ENCODE measurements at regions not wholly inside any gene's neighbourhood (a gene's known extent, or its start where the extent isn't known, plus 50 kb on each side); places are given as distances from the start of the nearest gene placed in this dataset.

GRCh38 chr14:85359505-85359904 is 170.4 kb upstream of the FLRT2 start:
- Histone ChIP-seq H3K4me3 (replicated peaks in 1 of 3) (no peak overlapping the region), H3K27ac (no peak overlapping the region), H3K36me3 (no peaks in the 10 kb centered on the region), H3K4me1 (no peaks in the 10 kb centered on the region), H3K9me3 (no peaks in the 10 kb centered on the region), H3K27me3 (no peaks in the 10 kb centered on the region)
- DNase-seq, result no peak
- TF ChIP-seq CTCF (IDR thresholded peaks at IDR 0.05) (no peak), POLR2A (IDR thresholded peaks at IDR 0.05) (no peak)
- intact Hi-C loops (cut with DNase I), result no loop called here

GRCh38 chr14:85363358-85363757 is 166.6 kb upstream of the FLRT2 start:
- no peaks in the 10 kb centered on the region for H3K9me3 ChIP-seq
- H3K27me3 ChIP-seq, result no peaks in the 10 kb centered on the region
- 63 to 70% methylated on average over 2 of the region's 2 CpGs for WGBS, 2 donors
- H3K36me3 ChIP-seq, result no peaks in the 10 kb centered on the region
- H3K4me1 ChIP-seq, result no peaks in the 10 kb centered on the region
- H3K4me3 ChIP-seq (replicated peaks in 1 of 3), result no peak overlapping the region
- H3K27ac ChIP-seq, result no peak overlapping the region
- TF ChIP-seq POLR2A (IDR thresholded peaks at IDR 0.05) (no peak), CTCF (IDR thresholded peaks at IDR 0.05) (no peak)
- intact Hi-C loops (cut with DNase I), result no loop called here
- no peak for DNase-seq

- Histone ChIP-seq H3K9me3 (no peaks in the 10 kb centered on the region), H3K4me3 (replicated peaks in 1 of 3) (no peak overlapping the region), H3K4me1 (no peaks in the 10 kb centered on the region), H3K27me3 (no peaks in the 10 kb centered on the region), H3K36me3 (no peaks in the 10 kb centered on the region), H3K27ac (no peak overlapping the region)
- intact Hi-C loops (cut with DNase I), result no loop called here
- WGBS, 2 donors, result 49 to 59% methylated on average over 4 of the region's 4 CpGs
- no peak for DNase-seq
- TF ChIP-seq CTCF (IDR thresholded peaks at IDR 0.05), result no peak
- no peak for TF ChIP-seq POLR2A (IDR thresholded peaks at IDR 0.05)
Measured at GRCh38 chr14:85366226-85366625, 163.7 kb upstream of the FLRT2 start.

GRCh38 chr14:85380881-85381280 is 149.1 kb upstream of the FLRT2 start:
- no peaks in the 10 kb centered on the region for H3K36me3 ChIP-seq
- TF ChIP-seq CTCF (IDR thresholded peaks at IDR 0.05), result no peak
- TF ChIP-seq POLR2A (IDR thresholded peaks at IDR 0.05), result no peak
- H3K4me1 ChIP-seq, result no peaks in the 10 kb centered on the region
- H3K4me3 ChIP-seq (replicated peaks in 1 of 3), result no peak overlapping the region
- no peaks in the 10 kb centered on the region for H3K9me3 ChIP-seq
- intact Hi-C loops (cut with DNase I), result no loop called here
- no peaks in the 10 kb centered on the region for H3K27me3 ChIP-seq
- 66 to 71% methylated on average over 8 of the region's 8 CpGs for WGBS, 2 donors
- H3K27ac ChIP-seq, result no peak overlapping the region
- no peak for DNase-seq

- H3K9me3 ChIP-seq, result no peaks in the 10 kb centered on the region
- H3K4me3 ChIP-seq (replicated peaks in 1 of 3), result no peak overlapping the region
- no peak overlapping the region for H3K27ac ChIP-seq
- 94 to 100% methylated on average over 1 of the region's 1 CpG for WGBS, 2 donors
- intact Hi-C loops (cut with DNase I), result no loop called here
- TF ChIP-seq CTCF (IDR thresholded peaks at IDR 0.05) (no peak), POLR2A (IDR thresholded peaks at IDR 0.05) (no peak)
- H3K27me3 ChIP-seq, result no peaks in the 10 kb centered on the region
- DNase-seq, result no peak
- no peaks in the 10 kb centered on the region for H3K4me1 ChIP-seq
- H3K36me3 ChIP-seq, result no peaks in the 10 kb centered on the region
Measured at GRCh38 chr14:85382341-85382740, 147.6 kb upstream of the FLRT2 start.
